NK-92 treated with Interleukin-12 subunit alpha and Interleukin-12 subunit beta, amount 100 ng/mL, for 24 hours (cell line): ENCODE measurements at regions not wholly inside any gene's neighbourhood (a gene's known extent, or its start where the extent isn't known, plus 50 kb on each side); places are given as distances from the start of the nearest gene placed in this dataset.
"Not testable (repeated sequence)": the region's sequence is repeated elsewhere in the genome, so short reads cannot be mapped to it uniquely, and the experiment has no call there.

ENCODE experiments used
- DNase-seq: peaks from one replicate; lab custom pipeline; 2025; lab: John Stamatoyannopoulos, UW

DNA sequence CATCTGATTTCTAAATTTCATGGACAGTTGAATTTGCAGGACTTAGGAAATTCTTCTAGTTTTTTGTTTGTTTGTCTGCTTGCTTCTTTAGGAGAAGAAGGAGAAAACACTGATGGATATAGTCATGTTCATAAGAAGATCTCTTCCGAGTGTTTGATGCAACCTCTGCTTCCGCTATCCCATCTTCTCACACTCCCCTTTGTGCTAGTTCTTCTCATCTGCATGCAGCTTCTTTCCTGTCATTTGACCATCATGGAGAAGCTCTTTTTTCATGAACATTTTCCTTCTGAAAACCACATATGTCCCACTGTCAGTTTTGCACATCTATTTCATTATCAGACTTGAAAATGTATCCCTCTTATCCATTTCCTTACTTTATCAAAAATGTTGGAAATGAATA, 346.9 kb upstream of the PRKCQ start:
- no peak for DNase-seq

DNA sequence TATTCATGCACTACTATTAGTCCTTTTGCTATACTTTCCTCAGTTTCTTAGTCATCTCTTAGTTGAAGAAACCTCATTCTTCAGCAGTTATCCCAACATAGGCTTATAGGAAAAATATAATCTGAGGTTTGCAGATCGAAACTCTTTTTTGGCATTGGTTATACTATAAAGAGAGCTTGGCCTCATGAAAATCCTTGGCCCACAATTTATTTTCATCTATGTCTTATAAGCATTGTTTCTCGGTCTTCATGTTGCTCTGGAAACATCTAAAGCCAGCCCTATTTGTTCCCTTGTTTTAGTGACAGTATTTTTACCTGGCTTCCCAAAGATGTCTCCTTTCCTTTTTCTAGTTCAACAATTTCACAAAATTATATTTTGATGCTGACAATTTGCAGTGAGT, 345.1 kb upstream of the PRKCQ start:
- no peak for DNase-seq

DNA sequence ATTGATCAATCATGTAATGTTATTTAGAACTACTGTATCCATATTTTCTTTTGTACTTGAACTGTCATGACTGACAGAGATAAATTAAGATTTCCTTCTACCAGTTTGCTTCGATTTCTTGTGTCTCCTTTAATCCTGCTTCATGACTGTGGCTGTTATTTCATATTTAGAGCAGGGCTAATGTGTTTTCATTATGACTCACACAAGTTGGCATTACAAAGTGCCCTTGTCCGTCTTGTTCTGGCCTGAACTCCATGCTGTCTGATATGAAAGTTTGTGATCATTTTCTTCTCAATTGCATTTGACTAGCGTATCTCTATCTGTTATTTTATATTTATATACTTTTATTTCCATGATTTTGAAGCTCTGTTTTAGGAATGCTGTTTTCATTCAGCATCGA, 344.1 kb upstream of the PRKCQ start:
- no peak for DNase-seq

DNA sequence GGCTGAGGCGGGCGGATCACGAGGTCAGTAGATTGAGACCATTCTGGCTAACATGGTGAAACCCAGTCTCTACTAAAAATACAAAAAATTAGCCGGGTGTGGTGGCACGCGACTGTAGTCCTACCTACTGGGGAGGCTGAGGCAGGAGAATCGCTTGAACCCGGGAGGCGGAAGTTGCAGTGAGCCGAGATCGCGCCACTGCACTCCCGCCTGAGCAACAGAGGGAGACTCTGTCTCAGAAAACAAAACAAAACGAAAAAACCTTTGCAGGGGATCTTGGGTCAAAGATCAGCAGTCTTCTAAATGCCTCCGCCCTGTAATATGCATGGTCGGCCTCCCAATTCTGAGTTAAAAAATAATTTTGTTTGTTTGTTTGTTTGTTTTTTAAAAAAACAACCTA, 340.9 kb upstream of the PRKCQ start:
- not testable (repeated sequence) for DNase-seq

DNA sequence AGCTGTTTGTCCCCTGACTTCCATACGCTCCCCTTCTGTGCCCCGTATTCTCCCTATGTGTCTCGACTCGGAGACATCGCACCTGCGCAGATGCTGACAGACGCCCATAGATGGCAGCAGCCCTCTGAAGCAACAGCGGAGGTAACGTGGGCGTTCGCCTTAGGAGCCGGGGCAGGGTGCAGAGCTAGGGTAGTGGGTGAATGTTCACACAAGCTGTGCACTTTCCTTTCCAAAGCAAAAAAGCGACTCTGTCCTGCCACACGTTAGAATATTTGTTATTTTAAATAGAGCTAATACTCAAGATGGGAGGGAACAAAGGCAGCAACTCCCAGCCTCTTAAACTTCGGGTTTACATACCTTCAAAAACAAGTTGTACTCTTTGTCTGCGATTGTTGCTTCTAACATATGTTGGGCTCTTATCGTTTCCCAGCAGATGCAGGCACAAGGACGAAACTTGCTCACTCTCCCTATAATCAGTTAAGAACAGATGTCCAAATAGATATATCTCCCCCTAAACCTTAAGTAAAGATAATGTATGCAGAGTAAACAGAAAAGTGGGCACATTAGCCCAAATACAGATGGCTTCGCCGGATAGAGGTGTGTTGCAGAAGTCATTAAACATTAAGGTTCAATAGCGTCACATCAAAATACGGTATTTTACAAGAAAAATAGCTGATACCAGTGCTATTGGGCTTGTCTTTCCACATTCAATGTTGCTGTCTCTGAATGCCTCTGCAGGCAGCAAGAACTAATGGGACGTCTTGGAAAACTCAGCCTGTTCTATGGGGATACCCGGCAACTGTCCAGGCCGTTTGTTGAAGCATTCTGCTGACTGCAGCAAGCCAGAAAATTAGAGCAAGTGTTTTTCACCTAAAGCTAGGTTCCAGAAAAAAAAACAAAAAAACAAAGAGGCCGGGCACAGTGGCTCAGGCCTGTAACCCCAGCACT, 340.3 kb upstream of the PRKCQ start:
- DNase-seq: peak; percentile 87

DNA sequence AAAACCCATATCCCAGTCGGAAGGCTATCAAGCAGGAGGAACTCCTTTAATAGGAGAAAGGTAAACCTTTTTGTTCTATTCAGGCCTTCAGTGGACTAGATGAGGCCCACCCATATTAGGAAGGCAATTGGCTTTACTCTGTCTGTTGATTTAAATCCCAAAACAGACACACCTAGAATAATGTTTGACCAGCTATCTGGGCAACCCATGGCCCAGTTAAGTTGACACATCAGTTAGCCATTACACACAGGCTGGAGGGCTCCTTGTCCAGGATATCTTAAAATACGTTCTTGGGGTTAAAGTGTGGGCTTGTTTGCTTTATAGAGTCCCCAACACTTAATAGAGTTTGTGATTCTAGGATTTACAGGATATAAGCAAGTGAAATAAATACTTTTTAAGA, 339.0 kb upstream of the PRKCQ start:
- DNase-seq: no peak

DNA sequence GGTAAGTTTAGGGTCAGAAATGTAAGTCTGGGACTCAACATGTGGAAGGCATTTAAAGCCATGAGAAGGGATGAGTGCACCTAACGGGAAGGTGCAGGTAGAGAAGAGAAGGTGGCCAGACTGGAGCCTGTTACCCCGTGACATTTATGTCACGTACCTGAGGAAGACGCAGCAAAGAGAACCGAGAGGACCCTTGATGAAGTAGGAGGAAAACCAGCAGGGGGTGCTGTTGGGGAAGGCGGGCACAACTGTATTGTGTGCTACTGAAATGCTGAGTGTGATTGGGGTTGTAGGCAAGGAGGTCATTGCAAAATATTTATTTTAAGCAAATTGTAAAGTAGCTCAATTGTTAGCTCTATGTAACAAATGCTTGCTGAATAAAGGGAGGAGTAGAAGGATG, 338.2 kb upstream of the PRKCQ start:
- peak; percentile 65 for DNase-seq

DNA sequence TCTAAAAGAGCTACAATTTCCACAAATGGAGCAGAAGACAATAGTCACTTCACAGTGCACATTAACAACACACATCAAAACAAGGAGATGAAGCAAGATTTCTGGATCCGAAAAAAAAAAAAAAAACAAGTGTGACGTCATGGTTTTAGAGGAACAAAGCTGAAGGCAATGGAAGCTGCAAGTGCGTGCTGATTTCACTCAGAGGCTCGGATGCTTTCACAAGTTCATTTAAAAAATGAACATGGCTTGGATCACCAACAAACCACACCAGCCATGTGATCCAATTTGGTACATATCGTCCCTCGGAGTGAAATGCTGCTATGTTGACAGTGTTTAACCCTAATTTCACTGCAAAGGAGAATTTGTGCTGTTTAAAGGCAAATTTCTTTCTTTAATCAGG, 337.0 kb upstream of the PRKCQ start:
- no peak for DNase-seq

DNA sequence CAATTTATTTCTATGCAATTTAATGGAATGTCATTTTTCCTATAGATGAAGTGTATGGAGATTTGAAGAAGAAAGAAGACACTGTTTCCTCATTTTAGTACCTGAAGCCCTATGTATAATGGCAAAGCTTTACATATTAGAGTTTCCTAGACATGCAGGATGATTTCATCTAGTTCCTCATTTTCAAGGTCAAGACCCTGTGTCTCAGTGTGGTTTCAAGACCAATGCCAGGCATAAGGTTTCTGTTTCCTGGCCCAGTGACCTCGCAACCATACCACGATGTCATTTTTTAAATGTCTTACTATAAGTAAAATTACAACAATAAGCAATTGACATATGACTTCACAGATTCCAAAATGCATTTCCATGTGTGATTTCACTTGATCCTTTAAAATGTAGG, 336.5 kb upstream of the PRKCQ start:
- DNase-seq: no peak

DNA sequence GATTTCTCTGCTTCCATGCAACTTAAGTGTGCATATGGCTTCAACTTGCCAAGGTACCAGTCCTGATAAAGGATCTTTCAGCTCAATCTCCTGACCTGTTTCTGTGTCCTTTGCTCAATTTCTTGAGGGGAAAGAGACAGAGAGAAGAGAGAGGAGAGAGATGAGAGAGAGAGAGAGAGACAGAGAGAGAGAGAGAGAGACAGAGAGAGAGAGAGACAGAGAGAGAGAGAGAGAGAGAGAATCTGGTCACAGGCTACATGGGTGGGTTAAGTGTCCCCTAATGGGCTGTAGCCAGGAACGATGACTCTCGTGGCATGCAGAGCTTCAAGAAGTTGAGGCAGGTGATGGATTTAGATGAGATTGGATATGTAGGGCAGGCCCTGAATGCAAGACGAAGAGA, 335.2 kb upstream of the PRKCQ start:
- DNase-seq: no peak

DNA sequence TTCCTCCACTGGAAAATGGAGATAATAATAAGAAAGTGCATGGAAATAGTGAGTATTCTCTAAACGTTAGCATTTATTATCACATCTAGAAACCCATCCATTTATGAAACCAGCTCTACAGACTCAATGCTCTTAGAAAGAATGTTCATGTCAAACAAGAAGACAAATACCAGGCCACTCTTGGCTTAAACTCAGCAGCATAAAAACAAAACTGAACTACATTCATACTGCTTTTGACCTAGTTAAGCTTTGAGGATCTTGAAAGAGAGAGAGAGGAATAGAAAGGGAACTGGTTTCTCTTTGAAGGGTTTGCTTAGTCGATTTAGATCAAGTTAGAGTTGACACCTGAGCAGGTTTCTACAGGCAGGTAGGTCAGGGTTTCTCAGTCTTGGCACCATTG, 332.9 kb upstream of the PRKCQ start:
- no peak for DNase-seq

DNA sequence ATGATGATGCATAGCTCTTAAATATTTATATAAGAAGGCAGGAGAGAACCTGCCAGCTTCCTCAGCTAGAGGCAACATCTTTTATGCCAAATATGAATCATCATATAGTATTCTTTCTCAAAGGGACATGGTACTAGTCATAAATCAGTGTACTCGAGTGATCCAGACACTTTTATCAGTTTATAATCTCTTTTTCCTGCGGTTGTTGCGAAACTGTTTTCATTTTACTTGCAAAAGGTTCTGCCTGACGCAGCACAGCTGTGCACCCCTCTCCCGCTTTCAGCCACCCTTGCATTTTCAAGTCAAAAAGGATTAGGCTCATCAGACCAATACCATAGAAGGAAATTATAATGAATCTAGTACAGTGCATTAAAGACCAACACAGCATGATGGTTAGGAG, 332.3 kb upstream of the PRKCQ start:
- DNase-seq: no peak

DNA sequence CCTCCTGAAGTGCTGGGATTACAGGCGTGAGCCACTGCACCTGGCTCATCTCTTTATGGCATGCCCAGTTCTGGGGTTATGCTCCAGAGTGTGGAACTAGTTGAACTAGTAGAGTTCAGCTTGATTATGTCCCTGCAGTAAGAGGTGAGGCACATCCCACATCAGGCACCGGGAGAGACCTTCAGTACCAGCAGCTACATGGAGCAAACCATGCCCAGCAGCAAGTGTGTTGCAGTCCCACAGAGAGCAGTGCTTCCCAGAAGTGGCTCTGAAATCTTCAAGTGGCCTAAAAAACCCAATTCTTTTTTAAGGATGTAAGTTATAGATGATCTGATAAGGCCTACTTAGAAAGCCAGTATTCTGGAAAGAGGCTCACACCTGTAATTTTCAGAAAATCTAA, 331.9 kb upstream of the PRKCQ start:
- no peak for DNase-seq

DNA sequence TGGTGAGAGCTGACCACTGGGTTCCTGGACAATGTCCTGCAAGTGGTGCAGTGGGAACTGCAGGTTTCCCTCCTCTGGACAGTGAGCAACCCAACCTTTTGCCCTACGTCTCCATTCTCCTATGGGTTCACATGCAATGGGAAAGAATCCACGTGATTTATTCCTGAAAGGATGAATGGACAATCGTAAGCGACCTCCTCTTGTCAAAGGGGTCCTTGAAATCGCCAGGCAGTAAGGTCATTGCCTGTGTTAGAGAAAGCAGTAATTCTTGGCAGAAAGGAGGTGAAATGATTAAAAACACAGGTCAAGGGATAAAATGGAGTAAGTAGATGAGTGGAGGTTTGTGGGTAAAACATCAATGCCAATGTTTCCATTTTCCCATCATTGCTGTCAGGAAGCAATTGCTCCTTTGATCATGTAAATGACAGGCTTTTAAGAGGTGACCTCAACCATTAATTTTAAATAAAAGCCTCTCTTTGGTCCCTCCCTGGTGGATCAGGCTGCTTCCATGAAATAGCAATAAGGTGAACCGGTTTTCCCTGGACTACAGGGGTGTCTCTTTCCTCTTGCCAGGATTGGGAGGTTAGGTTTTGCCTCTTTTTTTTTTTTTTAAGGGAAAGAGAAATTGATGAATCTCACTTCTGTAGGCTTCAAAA, 330.0 kb upstream of the PRKCQ start:
- DNase-seq: no peak

DNA sequence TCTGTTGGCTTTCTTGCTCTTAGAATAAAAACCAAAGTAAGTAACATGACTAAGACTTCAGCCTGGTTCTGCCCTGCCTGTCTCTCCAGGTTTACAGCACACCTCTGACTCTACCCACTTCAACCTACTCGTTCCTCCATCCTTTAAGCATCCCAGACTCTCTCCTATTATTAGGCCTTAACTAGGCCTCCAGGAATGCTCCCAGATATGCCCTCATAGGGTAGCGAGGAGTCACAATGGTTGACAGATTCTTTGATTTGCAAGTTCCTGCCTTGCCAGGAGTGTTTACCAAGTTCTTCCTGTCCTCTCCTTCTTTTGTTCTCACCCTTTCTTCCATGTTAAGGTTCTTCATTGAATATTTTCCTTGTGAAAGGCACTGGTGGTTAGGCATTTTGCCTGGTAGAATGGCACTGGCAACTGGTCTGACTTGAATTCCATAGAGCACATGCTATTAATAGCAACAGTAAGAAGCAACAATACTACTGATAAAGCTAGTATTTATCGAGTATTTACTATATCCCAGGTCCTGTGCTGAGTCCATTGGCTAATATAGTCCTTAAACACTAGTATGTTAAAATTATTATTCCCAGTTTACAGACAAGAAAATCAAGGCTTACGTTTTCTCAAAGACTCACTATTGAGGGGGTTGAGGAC, 327.9 kb upstream of the PRKCQ start:
- DNase-seq: no peak

DNA sequence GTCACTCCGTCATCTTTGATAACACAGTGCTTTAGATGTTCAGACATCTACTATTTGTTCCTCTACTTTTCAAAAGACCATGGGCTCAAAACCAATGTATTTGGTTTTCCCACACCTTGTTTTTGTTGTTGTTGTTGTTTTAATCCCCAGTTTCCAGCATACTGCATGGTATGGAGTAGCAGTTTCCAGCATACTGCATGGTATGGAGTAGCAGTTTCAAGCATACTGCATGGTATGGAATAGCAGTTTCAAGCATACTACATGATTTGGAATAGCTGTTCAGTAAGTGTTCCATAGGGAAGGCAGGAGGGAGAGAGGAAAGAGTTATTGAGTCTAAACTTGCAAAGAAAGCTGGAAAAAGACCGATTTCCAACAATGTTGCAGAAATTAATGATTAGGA, 314.3 kb upstream of the PRKCQ start:
- no peak for DNase-seq

DNA sequence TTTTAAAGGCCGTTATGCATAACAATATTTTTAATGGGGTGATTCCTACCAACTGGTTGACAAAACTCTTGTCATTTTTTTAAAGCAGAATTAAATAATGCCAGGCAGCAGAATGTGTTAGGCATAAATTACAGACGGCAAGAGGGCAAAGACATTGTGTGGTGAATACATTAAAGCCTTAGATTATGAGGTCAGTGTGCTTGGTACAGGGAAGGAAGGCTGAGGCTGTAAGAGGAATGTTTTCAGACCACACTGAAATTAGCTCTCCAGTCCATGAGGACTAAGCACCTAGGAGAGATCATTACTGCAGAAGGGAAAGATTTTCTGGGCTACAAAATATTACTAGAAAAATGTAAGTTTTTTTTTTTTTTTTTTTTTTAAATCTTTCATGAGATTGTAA, 312.8 kb upstream of the PRKCQ start:
- DNase-seq: no peak

DNA sequence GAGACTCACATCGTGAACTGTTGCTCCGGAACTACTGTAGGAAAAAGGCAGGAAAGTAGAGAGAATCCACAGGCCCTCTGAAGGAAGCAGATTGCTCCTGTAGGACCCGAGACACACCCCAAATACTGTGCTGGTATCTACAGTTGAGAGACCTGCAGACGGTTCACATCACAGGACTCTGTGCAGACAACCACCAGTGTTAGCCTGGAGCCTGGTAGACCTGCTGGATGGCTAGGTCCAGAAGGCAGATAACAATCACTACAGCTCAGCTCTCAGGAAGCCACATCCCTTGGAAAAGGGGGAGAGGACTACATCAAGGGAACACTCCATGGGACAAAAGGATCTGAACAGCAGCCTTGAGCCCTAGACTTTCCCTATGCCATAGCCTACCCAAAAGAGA, 311.8 kb upstream of the PRKCQ start:
- no peak for DNase-seq

DNA sequence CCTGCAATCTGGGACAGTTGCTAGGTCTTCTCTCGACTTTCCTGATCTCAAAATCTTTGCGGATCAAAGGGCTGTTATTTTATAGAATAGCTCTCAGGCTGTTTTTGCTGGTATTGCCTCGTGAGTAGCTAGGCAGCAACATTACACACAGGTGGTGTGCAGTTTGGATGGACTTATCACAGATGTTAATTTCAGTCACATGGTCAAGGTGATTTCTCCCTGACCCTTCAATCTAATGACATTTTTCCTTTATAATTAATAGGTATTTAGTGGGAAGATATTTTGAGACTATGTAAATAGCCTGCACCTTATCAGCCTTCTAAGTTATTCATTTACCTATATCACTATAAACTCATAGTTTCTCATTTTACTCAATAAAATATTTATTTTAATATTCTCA, 309.6 kb upstream of the PRKCQ start:
- DNase-seq: no peak

DNA sequence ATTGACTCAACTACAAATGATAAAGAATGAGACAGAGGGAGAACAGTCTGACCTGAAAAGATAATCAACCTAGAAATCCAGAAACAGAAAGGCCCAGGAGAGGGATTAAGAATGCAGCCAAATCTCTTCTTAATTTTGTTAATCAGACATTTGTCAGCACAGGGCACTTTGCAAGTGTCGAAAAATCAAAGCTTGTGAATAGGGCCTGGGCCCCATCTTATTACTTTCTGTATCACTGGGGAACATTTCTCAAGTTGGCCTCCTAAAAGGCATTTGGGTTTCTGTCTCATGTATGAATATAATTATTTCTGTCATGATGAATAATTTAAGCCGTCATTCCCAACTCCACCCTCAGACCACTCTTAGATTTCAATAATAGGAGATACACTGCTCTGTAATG, 308.4 kb upstream of the PRKCQ start:
- DNase-seq: no peak

DNA sequence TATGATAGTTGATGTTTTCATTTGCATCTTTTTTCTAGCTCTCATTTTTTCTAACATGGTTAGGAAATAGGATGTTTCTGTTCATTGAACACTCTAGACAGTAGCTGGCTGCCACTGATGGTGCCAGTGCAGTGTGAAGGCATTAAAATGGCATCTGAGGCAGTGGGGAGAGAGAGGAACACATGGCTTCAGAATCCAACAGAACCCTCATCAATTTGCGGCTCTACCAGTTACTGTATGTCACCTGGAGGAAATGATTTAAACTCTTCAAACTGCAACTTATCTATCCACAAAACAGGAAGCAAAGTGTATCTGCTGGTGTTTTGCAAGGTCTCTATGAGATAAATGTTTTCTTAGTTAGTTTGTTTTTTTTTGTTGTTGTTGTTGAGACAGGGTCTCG, 305.2 kb upstream of the PRKCQ start:
- no peak for DNase-seq

DNA sequence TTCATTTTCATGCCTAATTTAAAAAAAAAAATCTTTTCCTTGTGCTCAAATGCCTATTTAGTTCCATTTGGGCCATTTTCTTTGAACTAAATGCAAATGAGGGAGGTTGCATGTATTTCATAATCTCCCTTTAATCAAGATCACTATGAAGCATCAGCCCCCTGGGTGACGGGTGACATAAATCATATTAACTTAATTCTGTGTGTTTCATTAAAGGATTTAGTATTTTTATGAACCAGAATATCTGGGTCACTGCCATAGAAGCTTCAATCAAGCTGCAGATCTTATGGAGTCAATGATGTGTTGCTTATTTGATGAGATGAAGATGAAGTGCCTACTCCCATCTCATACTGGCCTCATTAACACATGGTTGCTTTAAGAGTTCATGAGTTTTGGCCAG, 301.9 kb upstream of the PRKCQ start:
- no peak for DNase-seq

DNA sequence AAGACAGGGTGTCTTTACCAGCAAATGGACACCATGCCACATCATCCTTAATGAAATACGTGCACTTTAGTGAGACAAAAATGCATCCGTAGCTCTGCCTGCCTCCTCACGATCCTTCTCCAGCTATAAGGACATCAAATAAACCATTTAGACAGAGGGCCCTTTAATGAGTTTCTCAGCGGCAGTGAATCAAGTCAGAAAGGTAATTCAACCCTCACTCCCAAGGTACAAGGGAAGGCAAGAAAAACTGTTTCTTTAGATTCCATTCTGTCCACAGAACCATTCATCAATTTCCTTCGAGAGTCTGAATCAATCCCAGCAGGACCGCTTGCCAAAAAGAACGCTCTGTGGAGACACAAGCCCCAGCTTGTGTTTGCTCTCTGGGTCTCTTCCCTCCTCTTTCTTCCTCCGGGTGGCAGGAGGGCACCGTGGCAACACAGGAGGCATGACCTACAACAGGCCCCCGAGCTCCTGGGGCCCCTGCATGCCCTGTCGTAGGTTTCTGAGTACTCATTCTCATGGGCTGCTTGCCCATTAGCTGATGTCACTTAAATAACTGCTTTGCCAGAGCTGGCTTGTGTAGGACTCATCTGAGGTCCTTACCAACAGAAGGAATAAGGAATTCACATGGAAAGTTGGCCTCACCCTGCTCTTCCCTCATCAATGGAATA, 297.8 kb upstream of the PRKCQ start:
- DNase-seq: no peak
